HepG2 (cell line): ENCODE measurements at regions not wholly inside any gene's neighbourhood (a gene's known extent, or its start where the extent isn't known, plus 50 kb on each side); places are given as distances from the start of the nearest gene placed in this dataset.
A peak's percentile ranks its signal among the peaks of the same experiment; 100 is the strongest.

Experiments used
- CREB1 ChIP-seq, 2 experiments: fragments of 450-650 bp in 1 of 2; IDR thresholded peaks; 2 replicates each; pipeline ENCODE4 v1.6.1; 2016 to 2017; ENCODE audit warnings: control low read depth in 1 of 2, mild to moderate bottlenecking in 1 of 2, missing compliant biosample characterization in 1 of 2, missing genetic modification characterization in 1 of 2
- FIP1L1 ChIP-seq: fragments of 200-400 bp; formaldehyde crosslinking; IDR thresholded peaks from 2 replicates; pipeline ENCODE4 v1.6.1; 2018; ENCODE audit warnings: low read depth, mild to moderate bottlenecking, low read length, moderate library complexity, borderline replicate concordance; ENCODE audit not compliant: insufficient read depth
- KAT8 ChIP-seq: IDR thresholded peaks from 2 replicates; pipeline ENCODE4 v1.6.1; 2016; ENCODE audit warnings: missing genetic modification reagents, missing compliant biosample characterization
- KLF13 ChIP-seq: sonication (generic); formaldehyde crosslinking; IDR thresholded peaks from 2 replicates; pipeline ENCODE4 v1.4.0; 2020; ENCODE audit warnings: mild to moderate bottlenecking, missing genetic modification reagents
- MAX ChIP-seq: IDR thresholded peaks from 2 replicates; pipeline ENCODE4 v1.6.1; 2012; ENCODE audit warnings: inconsistent platforms
- RARA ChIP-seq: IDR thresholded peaks from 2 replicates; pipeline ENCODE4 v1.6.1; 2016; ENCODE audit warnings: missing genetic modification reagents, missing compliant biosample characterization
- SOX5 ChIP-seq: IDR thresholded peaks from 2 replicates; pipeline ENCODE4 v1.6.1; 2016; ENCODE audit warnings: borderline replicate concordance
- XBP1 ChIP-seq: sonication (generic); formaldehyde crosslinking; IDR thresholded peaks from 2 replicates; pipeline ENCODE4 v1.5.0; 2020; ENCODE audit warnings: missing genetic modification reagents
- ZMYM3 ChIP-seq: sonication (generic); formaldehyde crosslinking; IDR thresholded peaks from 2 replicates; pipeline ENCODE4 v1.5.1; 2020; ENCODE audit warnings: mild to moderate bottlenecking, missing genetic modification reagents
- ZNF124 ChIP-seq: sonication (generic); formaldehyde crosslinking; IDR thresholded peaks from 2 replicates; pipeline ENCODE4 v1.4.0; 2020; ENCODE audit warnings: missing genetic modification reagents
- ZNF280D ChIP-seq: sonication (generic); formaldehyde crosslinking; IDR thresholded peaks from 2 replicates; pipeline ENCODE4 v1.5.1; 2020; ENCODE audit warnings: mild to moderate bottlenecking, missing genetic modification reagents
- ZNF431 ChIP-seq: sonication (generic); formaldehyde crosslinking; IDR thresholded peaks from 2 replicates; pipeline ENCODE4 v1.9.0; 2022; ENCODE audit warnings: missing genetic modification reagents, low read depth, mild to moderate bottlenecking, borderline replicate concordance
- TF ChIP-seq, protein P1 (sequence below): IDR thresholded peaks from 2 replicates; pipeline ENCODE4 v1.4.0; 2020; ENCODE audit warnings: mild to moderate bottlenecking, missing genetic modification reagents
- TF ChIP-seq, protein P2 (sequence below): sonication (generic); formaldehyde crosslinking; conservative IDR thresholded peaks from 2 replicates; pipeline ENCODE4 v1.4.0; 2020; ENCODE audit warnings: mild to moderate bottlenecking, missing genetic modification reagents, moderate library complexity
- TF ChIP-seq, protein P3 (sequence below): sonication (generic); formaldehyde crosslinking; IDR thresholded peaks from 2 replicates; pipeline ENCODE4 v1.4.0; 2020; ENCODE audit warnings: missing genetic modification reagents

DNA sequence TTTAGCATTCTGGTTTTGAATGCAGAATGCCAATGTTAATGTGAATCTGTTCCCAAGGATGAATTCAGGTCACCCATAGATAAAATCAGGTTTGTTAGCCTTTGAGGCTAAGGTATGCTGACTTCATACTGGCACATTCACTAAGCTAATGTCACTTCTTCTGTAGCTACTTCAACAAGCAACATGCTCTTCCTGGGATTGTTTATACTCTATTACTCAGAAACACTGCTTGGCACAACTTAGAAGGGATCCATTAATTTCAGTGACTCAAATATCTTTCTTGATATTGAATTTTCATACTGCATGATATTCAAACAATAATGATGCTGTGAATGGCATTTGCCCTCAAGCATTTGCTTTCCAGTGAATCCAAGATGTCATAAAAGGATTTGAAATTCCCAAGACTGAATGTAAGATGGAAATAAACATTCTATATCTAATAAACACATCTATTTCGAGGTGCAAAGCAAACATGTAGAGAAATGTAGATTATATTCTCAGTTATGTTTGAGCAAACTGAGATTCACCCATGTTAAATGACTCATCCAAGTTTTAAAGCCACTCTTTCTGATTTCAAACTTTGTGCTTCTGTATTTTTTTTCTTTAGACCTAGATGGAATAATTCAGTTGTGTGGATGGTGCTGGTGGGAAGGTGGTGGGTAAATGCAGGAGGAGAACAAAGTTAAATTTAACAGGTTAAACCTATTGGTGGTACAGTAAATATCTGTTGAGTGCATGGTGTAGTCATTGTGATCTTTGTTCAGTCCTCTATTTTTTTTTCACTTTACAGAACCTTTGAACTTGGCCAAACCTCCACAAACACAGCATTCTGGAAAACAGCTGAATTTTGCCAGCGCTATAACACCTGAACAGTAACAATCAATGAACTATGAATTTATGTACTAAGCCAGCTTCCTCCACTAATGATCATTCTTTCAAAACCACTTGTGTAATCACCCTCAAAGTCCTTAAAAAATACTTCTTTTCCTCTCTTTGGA is 162.1 kb upstream of the XIRP2 start (continued):
- TF ChIP-seq KLF13 (CRISPR knock-in tag) (no peak), ZNF280D (0 out of 2 replicates have a peak, but pooled peaks have one; percentile 30), FIP1L1 (no peak), XBP1 (CRISPR knock-in tag) (no peak), RARA (peak; percentile 23; the same call in 1 of the 2 replicates), ZNF124 (CRISPR knock-in tag) (no peak), ZNF431 (CRISPR knock-in tag) (no peak; the same call in 1 of the 2 replicates), ZMYM3 (CRISPR knock-in tag) (no peak), CREB1 (IDR thresholded peaks at IDR 0.05) (no peak), CREB1 (CRISPR knock-in tag; IDR thresholded peaks at IDR 0.05) (no peak), MAX (no peak), SOX5 (CRISPR knock-in tag) (0 out of 2 replicates have a peak, but pooled peaks have one; percentile 25), KAT8 (no peak)
- TF ChIP-seq, protein P1, sequence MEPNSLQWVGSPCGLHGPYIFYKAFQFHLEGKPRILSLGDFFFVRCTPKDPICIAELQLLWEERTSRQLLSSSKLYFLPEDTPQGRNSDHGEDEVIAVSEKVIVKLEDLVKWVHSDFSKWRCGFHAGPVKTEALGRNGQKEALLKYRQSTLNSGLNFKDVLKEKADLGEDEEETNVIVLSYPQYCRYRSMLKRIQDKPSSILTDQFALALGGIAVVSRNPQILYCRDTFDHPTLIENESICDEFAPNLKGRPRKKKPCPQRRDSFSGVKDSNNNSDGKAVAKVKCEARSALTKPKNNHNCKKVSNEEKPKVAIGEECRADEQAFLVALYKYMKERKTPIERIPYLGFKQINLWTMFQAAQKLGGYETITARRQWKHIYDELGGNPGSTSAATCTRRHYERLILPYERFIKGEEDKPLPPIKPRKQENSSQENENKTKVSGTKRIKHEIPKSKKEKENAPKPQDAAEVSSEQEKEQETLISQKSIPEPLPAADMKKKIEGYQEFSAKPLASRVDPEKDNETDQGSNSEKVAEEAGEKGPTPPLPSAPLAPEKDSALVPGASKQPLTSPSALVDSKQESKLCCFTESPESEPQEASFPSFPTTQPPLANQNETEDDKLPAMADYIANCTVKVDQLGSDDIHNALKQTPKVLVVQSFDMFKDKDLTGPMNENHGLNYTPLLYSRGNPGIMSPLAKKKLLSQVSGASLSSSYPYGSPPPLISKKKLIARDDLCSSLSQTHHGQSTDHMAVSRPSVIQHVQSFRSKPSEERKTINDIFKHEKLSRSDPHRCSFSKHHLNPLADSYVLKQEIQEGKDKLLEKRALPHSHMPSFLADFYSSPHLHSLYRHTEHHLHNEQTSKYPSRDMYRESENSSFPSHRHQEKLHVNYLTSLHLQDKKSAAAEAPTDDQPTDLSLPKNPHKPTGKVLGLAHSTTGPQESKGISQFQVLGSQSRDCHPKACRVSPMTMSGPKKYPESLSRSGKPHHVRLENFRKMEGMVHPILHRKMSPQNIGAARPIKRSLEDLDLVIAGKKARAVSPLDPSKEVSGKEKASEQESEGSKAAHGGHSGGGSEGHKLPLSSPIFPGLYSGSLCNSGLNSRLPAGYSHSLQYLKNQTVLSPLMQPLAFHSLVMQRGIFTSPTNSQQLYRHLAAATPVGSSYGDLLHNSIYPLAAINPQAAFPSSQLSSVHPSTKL (CRISPR knock-in tag), result peak; percentile 71
- TF ChIP-seq, protein P2, sequence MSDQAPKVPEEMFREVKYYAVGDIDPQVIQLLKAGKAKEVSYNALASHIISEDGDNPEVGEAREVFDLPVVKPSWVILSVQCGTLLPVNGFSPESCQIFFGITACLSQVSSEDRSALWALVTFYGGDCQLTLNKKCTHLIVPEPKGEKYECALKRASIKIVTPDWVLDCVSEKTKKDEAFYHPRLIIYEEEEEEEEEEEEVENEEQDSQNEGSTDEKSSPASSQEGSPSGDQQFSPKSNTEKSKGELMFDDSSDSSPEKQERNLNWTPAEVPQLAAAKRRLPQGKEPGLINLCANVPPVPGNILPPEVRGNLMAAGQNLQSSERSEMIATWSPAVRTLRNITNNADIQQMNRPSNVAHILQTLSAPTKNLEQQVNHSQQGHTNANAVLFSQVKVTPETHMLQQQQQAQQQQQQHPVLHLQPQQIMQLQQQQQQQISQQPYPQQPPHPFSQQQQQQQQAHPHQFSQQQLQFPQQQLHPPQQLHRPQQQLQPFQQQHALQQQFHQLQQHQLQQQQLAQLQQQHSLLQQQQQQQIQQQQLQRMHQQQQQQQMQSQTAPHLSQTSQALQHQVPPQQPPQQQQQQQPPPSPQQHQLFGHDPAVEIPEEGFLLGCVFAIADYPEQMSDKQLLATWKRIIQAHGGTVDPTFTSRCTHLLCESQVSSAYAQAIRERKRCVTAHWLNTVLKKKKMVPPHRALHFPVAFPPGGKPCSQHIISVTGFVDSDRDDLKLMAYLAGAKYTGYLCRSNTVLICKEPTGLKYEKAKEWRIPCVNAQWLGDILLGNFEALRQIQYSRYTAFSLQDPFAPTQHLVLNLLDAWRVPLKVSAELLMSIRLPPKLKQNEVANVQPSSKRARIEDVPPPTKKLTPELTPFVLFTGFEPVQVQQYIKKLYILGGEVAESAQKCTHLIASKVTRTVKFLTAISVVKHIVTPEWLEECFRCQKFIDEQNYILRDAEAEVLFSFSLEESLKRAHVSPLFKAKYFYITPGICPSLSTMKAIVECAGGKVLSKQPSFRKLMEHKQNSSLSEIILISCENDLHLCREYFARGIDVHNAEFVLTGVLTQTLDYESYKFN (CRISPR knock-in tag), result peak; percentile 82
- TF ChIP-seq, protein P3, sequence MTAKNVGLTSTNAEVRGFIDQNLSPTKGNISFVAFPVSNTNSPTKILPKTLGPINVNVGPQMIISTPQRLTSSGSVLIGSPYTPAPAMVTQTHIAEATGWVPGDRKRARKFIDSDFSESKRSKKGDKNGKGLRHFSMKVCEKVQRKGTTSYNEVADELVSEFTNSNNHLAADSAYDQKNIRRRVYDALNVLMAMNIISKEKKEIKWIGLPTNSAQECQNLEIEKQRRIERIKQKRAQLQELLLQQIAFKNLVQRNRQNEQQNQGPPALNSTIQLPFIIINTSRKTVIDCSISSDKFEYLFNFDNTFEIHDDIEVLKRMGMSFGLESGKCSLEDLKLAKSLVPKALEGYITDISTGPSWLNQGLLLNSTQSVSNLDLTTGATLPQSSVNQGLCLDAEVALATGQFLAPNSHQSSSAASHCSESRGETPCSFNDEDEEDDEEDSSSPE (CRISPR knock-in tag), result no peak
